GM20431 (cell line): ENCODE measurements at regions not wholly inside any gene's neighbourhood (a gene's known extent, or its start where the extent isn't known, plus 50 kb on each side); places are given as distances from the start of the nearest gene placed in this dataset.

Source experiments
- in situ Hi-C: fragments of 300-500 bp; cut with MseI, MboI; formaldehyde crosslinking; loops from one replicate; pipeline ENCODE4 v1.15.0; 2020; ENCODE audit warnings: low sequenced_read_pairs; ENCODE audit not compliant: unreplicated experiment

DNA sequence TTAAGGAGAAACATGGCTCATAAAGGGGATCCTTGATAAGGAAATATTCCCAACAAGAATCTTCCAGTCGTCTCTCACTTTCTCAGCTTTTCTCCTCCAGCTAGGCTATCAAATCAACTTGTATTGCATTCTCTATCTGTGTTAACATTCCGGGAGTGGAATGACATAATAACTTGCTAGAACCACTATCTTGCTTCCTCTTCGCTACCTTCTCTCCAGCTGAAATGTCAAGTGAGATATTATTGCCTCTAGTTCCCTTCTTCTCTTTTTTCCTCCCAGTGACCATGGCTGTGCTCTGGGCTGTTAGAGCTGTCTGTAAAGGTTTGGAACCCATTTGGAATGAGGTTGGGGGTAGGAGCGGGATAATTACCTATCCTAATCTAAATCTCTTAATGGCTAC is 1329.5 kb upstream of the WWC1 start:
- in situ Hi-C loops, result no loop called here

DNA sequence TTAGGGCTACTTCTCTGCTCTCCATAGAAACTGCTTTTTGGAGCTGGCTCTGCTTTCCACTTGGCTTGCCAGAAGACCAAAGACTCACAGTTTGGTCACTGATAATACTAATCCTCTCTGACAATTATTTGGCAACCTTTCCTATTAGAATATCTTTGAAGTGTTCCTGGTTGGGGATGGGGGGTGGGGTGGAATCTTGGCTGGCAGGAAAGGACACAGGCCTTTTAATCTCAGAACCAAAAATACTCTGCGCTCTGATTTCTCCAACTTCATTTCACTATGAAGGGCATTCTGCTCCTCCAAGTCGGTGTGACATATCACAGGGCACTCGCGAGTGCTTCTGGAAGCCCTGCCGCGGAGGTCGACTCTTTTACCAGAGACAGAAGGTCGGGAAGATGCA is 1329.0 kb upstream of the WWC1 start:
- in situ Hi-C loops, result no loop called here

GRCh38 chr5:166963596-166963995 is 1327.8 kb upstream of the WWC1 start:
- in situ Hi-C loops, result no loop called here

DNA sequence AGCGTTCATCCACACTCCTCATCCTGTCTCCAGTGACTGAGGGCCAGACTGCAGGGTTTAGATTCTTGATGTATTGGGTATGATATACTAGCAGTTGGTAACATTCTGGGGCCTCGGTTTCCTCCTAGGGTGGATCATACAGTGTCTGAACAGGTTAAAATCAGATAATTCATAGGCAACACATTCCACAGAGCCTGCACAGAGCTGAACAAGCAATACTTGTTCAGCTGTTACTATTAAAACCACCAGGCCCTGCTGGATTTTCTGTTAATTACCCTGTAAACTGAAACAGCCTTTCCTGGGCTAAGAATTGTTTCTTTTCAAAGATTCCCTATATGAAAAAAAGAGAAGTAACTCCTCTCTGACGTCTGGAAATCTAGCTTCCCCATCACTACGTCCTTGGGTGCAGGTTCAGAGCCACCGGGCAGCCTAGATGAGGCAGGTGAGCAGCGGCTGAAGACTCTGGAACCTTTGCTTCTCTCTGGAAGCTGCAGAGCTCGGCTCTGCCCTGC is 1313.5 kb upstream of the WWC1 start:
- in situ Hi-C loops, result no loop called here

DNA sequence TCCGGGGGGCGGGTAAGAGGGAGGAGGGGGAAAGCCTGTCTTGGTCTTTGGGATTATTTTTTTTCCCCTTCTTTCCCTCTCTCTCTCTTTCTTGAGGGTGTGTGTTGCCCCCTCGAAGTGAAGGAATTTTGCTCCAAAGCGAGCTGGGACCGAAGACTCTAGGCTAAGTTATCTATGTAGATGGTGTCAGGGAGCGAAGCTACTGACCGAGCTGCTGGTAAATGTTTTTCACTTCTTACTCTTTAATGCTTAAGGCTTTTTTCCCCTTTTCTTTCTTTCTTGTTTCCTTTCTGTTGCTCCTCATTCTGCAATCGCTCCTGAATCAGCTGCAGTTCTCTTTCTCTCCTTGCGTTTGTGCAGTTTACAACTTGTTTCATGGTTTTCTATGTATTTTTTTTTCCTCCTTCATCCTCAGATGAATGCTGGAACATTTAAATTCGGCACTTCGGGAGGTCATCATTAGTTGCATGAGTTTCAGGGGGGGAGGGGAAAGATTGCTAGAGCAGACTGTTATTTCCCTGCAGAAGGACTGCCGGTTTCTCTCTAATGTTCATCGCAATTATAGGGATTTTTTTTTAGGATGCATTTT is 1312.0 kb upstream of the WWC1 start:
- in situ Hi-C loops, result no loop called here

DNA sequence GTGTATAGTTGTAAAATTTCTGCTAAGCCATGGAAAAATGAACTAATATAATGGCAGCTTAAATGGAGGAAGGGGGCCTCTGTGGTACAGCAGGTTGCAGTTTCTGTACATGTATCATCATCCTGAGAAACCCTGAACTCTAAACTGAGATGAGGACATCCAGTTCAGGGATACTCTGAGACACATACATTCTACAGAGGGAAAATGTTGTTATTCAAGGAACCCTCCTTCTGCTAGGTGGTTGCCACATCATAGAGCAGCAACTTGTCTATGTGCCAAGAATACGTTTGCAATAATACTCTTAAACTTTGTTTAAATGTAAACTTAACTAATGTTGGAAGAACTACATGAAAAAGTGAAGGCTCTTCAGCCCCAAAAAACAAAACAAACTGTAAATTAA is 1310.8 kb upstream of the WWC1 start:
- in situ Hi-C loops, result no loop called here

GRCh38 chr5:166982226-166982625 is 1309.2 kb upstream of the WWC1 start:
- in situ Hi-C loops, result no loop called here

DNA sequence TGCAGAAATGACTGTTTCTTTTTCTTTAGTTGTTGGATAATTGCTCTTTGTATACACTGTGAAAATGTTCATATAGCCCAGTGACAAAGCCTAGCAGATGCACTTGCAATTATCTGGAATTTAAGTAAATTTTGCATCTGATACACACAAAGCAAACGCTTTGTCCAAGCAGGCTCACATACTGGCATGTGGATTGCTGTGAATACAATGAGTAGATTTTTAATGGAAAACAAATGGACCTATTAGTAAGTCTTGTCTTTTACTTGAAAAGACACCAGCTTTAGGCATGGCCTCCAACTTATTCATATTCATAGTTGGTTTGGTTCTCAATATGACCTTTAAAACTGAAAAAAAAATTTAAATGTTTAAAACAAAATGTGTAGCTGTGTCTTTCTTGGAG is 1299.8 kb upstream of the WWC1 start:
- in situ Hi-C loops, result no loop called here

- in situ Hi-C loops, result no loop called here
These were observed 1299.3 kb upstream of the WWC1 start for GRCh38 chr5:166992108-166992507.

- in situ Hi-C loops, result no loop called here
These were observed 1298.3 kb upstream of the WWC1 start for GRCh38 chr5:166992874-166993722.

DNA sequence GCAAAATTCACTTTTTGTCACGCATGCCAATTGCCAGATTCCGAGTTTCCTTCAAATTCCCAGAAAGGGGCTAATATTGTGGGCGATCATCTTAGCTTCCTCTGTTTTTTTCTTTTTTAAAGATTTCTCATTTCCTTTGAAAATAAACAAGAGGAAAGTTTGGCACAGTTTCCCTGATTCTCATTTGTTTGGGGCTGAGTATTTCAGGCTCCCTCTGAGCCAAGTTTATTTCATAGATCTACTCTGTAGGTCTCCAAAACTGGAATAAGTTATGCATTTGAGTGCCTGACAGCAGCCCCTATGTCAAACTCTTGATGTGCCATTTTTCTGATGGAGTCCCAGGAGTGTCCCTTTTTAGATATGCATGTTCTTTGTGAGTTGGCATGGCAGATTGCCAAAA is 1297.2 kb upstream of the WWC1 start:
- in situ Hi-C loops, result no loop called here

DNA sequence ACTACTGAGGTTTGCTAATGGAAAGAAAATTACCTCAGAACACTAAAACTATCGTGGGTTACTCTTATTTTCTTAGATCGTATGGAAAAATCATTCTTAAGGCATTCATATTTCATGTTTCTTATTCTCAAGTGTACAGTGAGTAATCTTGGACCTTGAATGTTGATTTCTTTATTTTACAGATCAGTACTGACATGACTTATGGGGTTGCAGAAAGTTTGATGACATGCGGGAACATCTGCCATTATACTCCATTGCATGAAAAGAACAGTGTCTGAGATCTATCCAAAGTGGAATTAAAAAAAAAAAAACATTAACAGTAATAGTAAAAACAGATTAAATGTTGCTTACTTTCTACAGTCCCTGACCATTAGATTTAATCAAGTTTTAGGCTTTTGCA is 1290.2 kb upstream of the WWC1 start:
- in situ Hi-C loops, result no loop called here

- in situ Hi-C loops, result no loop called here
These were observed 1282.7 kb upstream of the WWC1 start for GRCh38 chr5:167008705-167009104.

DNA sequence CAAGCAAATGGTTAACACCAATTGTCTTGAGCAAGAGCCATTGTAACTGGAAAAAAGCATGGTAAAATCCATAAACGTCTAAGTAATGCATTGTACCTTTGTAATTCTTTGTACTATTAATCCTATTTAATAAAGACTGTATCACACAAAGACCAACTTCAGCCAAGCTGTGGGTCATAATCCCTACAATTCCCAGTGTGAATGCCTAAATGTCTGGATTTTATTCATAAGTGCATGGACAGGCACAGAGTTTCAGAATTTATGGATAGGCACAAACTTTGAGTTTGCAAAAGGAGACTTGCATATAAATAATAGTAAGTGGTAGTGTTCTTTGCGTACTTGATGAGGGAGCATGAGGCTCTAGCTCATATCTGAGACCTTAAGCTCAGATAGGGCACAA is 1280.2 kb upstream of the WWC1 start:
- in situ Hi-C loops, result no loop called here

- in situ Hi-C loops, result no loop called here
These were observed 1279.1 kb upstream of the WWC1 start for GRCh38 chr5:167012123-167013034.

GRCh38 chr5:167014401-167015056 is 1276.9 kb upstream of the WWC1 start:
- in situ Hi-C loops, result no loop called here

DNA sequence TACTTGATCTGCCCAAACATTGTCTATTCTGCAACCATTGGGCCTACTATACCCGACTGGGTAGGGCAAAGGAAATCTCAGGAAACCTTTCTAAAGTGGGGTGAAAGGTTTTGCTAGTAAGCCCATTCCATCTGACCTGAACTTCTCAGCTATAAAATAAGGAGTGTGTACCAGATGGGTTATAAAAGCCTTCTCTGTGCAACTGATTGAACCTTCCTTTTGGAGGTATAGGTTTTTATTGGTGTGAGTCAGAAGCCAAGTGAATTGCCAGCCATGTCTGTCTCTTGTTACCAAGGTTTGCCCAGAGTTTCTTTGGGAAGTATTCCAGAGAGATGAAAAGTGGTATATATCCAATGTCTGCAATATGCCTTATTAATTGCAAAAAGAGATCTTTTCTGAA is 1271.0 kb upstream of the WWC1 start:
- in situ Hi-C loops, result no loop called here

GRCh38 chr5:167029488-167029887 is 1262.0 kb upstream of the WWC1 start:
- in situ Hi-C loops, result no loop called here

DNA sequence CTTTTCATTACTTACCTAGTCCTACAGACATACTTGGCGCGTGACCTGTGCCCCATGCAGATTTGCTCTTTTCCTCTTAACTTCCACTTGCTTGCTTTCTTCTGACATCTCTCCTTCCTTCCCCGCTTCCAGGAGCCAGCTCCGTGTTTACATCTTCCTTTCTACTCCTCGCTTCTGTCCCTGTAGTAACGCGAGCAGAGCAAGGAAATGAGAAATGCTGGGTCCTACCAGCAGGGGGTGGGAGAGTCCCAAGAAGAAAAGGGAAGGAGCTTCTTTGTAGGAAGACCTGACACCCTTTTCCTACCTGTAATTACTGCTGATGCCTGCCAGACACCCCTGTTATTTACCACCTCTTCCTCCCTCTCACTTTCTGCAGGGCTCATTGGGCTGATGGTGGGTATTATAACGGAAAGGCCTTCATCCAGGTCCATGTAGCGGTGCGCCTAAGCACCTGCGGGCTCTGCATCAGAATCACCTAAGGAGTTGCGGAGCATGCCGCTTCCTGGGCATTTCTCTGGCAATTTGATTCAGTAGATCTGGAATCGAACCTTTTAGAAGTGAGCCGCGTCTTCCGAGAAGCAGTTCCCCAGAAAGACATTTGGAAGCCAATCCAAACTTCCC is 1260.8 kb upstream of the WWC1 start:
- in situ Hi-C loops, result no loop called here

DNA sequence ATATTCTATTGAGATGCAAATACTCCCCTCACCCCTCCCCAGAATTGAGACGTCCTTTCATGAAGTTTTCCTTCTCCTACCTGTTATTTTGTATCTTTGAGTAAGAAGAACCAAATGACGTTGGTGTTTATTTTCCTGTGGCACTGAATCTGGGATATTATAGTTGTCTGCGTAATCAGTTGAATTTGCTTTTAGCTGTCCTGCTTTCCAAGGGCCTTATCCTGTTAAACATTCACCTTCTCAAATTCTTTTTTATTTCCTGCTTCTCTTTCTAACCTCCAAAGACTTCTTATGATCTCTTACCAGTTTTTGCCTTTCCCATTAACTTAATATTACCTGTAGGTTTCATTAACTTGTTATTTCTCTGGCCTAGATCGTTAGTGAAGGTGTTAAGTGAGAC is 1254.9 kb upstream of the WWC1 start:
- in situ Hi-C loops, result no loop called here
